H1 (cell line): ENCODE measurements at regions not wholly inside any gene's neighbourhood (a gene's known extent, or its start where the extent isn't known, plus 50 kb on each side); places are given as distances from the start of the nearest gene placed in this dataset.

Experiments used
- CTCF ChIA-PET: fragments of 300-600 bp; sonication (Branson Sonifier 250); formaldehyde crosslinking; loops from one replicate; lab custom pipeline; 2021; ENCODE audit not compliant: partially characterized antibody; lab: Charles Lee
- POLR2A ChIA-PET: fragments of 300-600 bp; sonication (Branson Sonifier 250); formaldehyde crosslinking; loops from one replicate; lab custom pipeline; 2021; ENCODE audit warnings: inconsistent platforms; ENCODE audit not compliant: partially characterized antibody; lab: Charles Lee
- DNase-seq, 2 experiments: peaks; one replicate each; pipeline versions ENCODE4 v3.0.0 to v3.0.0-alpha.2; 2010 to 2022; ENCODE audit warnings: low spot score in 2 of 2, low read depth in 1 of 2, mixed read lengths in 1 of 2
- FAIRE-seq: peaks from 2 replicates; lab custom pipeline; 2011; peaks lifted over from hg19 to GRCh38; lab: Jason Lieb, UNC
- H2AFZ ChIP-seq: 2 replicates; pipeline ENCODE4 v1.8.1; 2012; ENCODE audit warnings: low read length, inconsistent platforms
- H2AK5ac ChIP-seq: 2 replicates; pipeline ENCODE4 v1.6.1; 2013; ENCODE audit warnings: low read depth, low read length
- H2BK120ac ChIP-seq: replicated peaks from 2 replicates; pipeline ENCODE3; 2013; ENCODE audit warnings: low read depth, low read length, inconsistent platforms
- H2BK12ac ChIP-seq: 2 replicates; pipeline ENCODE4 v1.6.1; 2013; ENCODE audit warnings: low read depth, low read length
- H2BK15ac ChIP-seq: 2 replicates; pipeline ENCODE4 v1.6.1; 2013; ENCODE audit warnings: low read length
- H2BK20ac ChIP-seq: 2 replicates; pipeline ENCODE4 v1.6.1; 2013; ENCODE audit warnings: low read length
- H2BK5ac ChIP-seq: 2 replicates; pipeline ENCODE4 v1.6.1; 2013; ENCODE audit warnings: low read depth, low read length
- H3K14ac ChIP-seq: 2 replicates; pipeline ENCODE4 v1.6.1; 2013; ENCODE audit warnings: inconsistent platforms; ENCODE audit not compliant: insufficient read length
- H3K18ac ChIP-seq: 2 replicates; pipeline ENCODE4 v1.6.1; 2013; ENCODE audit warnings: low read length; ENCODE audit errors: extremely low read depth
- H3K23ac ChIP-seq: 2 replicates; pipeline ENCODE4 v1.6.1; 2013; ENCODE audit warnings: inconsistent platforms; ENCODE audit not compliant: insufficient read length
- H3K23me2 ChIP-seq: 2 replicates; pipeline ENCODE4 v1.6.1; 2013; ENCODE audit warnings: low read depth, low read length
- H3K27ac ChIP-seq: 2 replicates; pipeline ENCODE4 v1.6.1; 2011; ENCODE audit warnings: low read depth, low read length, inconsistent platforms
- H3K27me3 ChIP-seq, 4 experiments: replicated peaks in 1 of 4; 1 replicate in 1 of 4; 2 replicates in 3 of 4; pipeline versions ENCODE4 v1.6.1 to v1.8.1; 2011 to 2013; ENCODE audit warnings: low read length in 3 of 4, mild to moderate bottlenecking in 3 of 4, inconsistent platforms in 2 of 4, mixed read lengths in 2 of 4, moderate library complexity in 1 of 4; ENCODE audit not compliant: control insufficient read depth in 3 of 4, insufficient read depth in 3 of 4; ENCODE audit errors: extremely low read depth in 1 of 4
- H3K36me3 ChIP-seq, 4 experiments: 2 replicates each; pipeline versions ENCODE4 v1.6.1 to v1.8.1; 2011 to 2013; ENCODE audit warnings: mild to moderate bottlenecking in 4 of 4, low read length in 3 of 4, moderate library complexity in 2 of 4, control low read depth in 1 of 4, inconsistent platforms in 1 of 4; ENCODE audit not compliant: insufficient read depth in 4 of 4, control insufficient read depth in 2 of 4
- H3K4ac ChIP-seq: replicated peaks from 2 replicates; pipeline ENCODE3; 2013; ENCODE audit warnings: low read length, low read depth, mixed read lengths, inconsistent platforms; ENCODE audit not compliant: insufficient read length
- H3K4me1 ChIP-seq, 4 experiments: replicated peaks in 1 of 4; 1 replicate in 1 of 4; 2 replicates in 3 of 4; pipeline versions ENCODE4 v1.6.1 to v1.8.1; 2011 to 2013; ENCODE audit warnings: low read length in 3 of 4, inconsistent platforms in 2 of 4, mixed read lengths in 1 of 4; ENCODE audit not compliant: insufficient read depth in 4 of 4, control insufficient read depth in 3 of 4
- H3K4me2 ChIP-seq, 2 experiments: 2 replicates each; pipeline versions ENCODE4 v1.6.1 to v1.8.1; 2011 to 2013; ENCODE audit warnings: low read depth in 2 of 2, low read length in 2 of 2, control low read depth in 1 of 2, inconsistent platforms in 1 of 2, mild to moderate bottlenecking in 1 of 2; ENCODE audit not compliant: insufficient read depth in 1 of 2
- H3K4me3 ChIP-seq, 4 experiments: fragments of 200-600, 300-600 bp in 1 of 4; sonication (generic), shearing (Covaris generic), sonication (Bioruptor Twin) in 1 of 4; 2 replicates each; pipeline versions ENCODE4 v1.5.1 to v1.8.1; 2011 to 2016; ENCODE audit warnings: low read length in 4 of 4, low read depth in 3 of 4, control low read depth in 2 of 4, inconsistent platforms in 2 of 4, mild to moderate bottlenecking in 2 of 4, mixed read lengths in 1 of 4, moderate library complexity in 1 of 4; ENCODE audit not compliant: insufficient read depth in 2 of 4; ENCODE audit errors: extremely low read depth in 1 of 4
- H3K56ac ChIP-seq: replicated peaks from 2 replicates; pipeline ENCODE3; 2013; ENCODE audit warnings: low read depth, mild to moderate bottlenecking, mixed read lengths, low read length, inconsistent platforms; ENCODE audit not compliant: insufficient read length
- H3K79me1 ChIP-seq: 2 replicates; pipeline ENCODE4 v1.6.1; 2013; ENCODE audit warnings: low read depth, low read length, control low read depth
- H3K79me2 ChIP-seq, 2 experiments: 2 replicates each; pipeline versions ENCODE4 v1.6.1 to v1.8.1; 2012 to 2013; ENCODE audit warnings: low read length in 2 of 2, mild to moderate bottlenecking in 2 of 2, inconsistent platforms in 1 of 2; ENCODE audit not compliant: insufficient read depth in 2 of 2, control insufficient read depth in 1 of 2
- H3K9ac ChIP-seq, 4 experiments: replicated peaks in 1 of 4; 1 replicate in 1 of 4; 2 replicates in 3 of 4; pipeline versions ENCODE4 v1.6.1 to v1.8.1; 2011 to 2013; ENCODE audit warnings: low read depth in 3 of 4, low read length in 3 of 4, control low read depth in 2 of 4, mild to moderate bottlenecking in 2 of 4, moderate library complexity in 2 of 4, inconsistent platforms in 1 of 4; ENCODE audit errors: extremely low read depth in 1 of 4
- H3K9me3 ChIP-seq, 2 experiments: 2 replicates each; pipeline versions ENCODE4 v1.6.1 to v1.8.1; 2012 to 2013; ENCODE audit warnings: mild to moderate bottlenecking in 2 of 2, moderate library complexity in 2 of 2, control low read depth in 1 of 2, inconsistent platforms in 1 of 2, low read depth in 1 of 2, low read length in 1 of 2, mixed read lengths in 1 of 2; ENCODE audit not compliant: insufficient read depth in 2 of 2
- H4K20me1 ChIP-seq, 2 experiments: replicated peaks in 1 of 2; 2 replicates each; pipeline versions ENCODE3 to v1.8.1; 2011 to 2013; ENCODE audit warnings: inconsistent platforms in 2 of 2, low read length in 2 of 2, mild to moderate bottlenecking in 1 of 2; ENCODE audit not compliant: insufficient read depth in 2 of 2, control insufficient read depth in 1 of 2
- H4K5ac ChIP-seq: 2 replicates; pipeline ENCODE4 v1.6.1; 2013; ENCODE audit warnings: low read length, low read depth, mixed read lengths, inconsistent platforms; ENCODE audit not compliant: insufficient read length
- H4K8ac ChIP-seq: 2 replicates; pipeline ENCODE4 v1.8.0; 2013; ENCODE audit warnings: mild to moderate bottlenecking, moderate library complexity, low read length, inconsistent platforms; ENCODE audit not compliant: insufficient read depth; ENCODE audit errors: extremely low read depth
- H4K91ac ChIP-seq: replicated peaks from 2 replicates; pipeline ENCODE3; 2013; ENCODE audit warnings: low read length, mixed read lengths, inconsistent platforms; ENCODE audit not compliant: insufficient read length
- FOSL1 ChIP-seq: IDR thresholded peaks from 2 replicates; pipeline ENCODE4 v1.6.1; 2011; ENCODE audit warnings: mild to moderate bottlenecking, low read depth, low read length, moderate library complexity; ENCODE audit not compliant: insufficient read depth
- MAFK ChIP-seq: IDR thresholded peaks from 2 replicates; pipeline ENCODE4 v1.6.1; 2012; ENCODE audit warnings: low read depth, mild to moderate bottlenecking, improper control_type of control experiment, low read length
- PHF8 ChIP-seq: fragments of 200-600 bp; sonication (generic); conservative IDR thresholded peaks from 2 replicates; pipeline ENCODE4 v1.7.1; 2012; ENCODE audit warnings: low read depth, mild to moderate bottlenecking, inconsistent platforms, low read length, moderate library complexity
- RFX5 ChIP-seq: IDR thresholded peaks from 2 replicates; pipeline ENCODE4 v1.6.1; 2011; ENCODE audit warnings: low read depth, low read length, improper control_type of control experiment, borderline replicate concordance
- SIN3A ChIP-seq, 2 experiments: IDR thresholded peaks in 1 of 2; conservative IDR thresholded peaks in 1 of 2; 2 replicates each; pipeline ENCODE4 v1.6.1; 2011 to 2012; ENCODE audit warnings: low read length in 2 of 2, improper control_type of control experiment in 1 of 2, low read depth in 1 of 2, mild to moderate bottlenecking in 1 of 2
- YY1 ChIP-seq: IDR thresholded peaks from 2 replicates; pipeline ENCODE4 v1.6.1; 2011; ENCODE audit warnings: low read depth, mild to moderate bottlenecking, low read length
- WGBS, 2 experiments: shearing (Covaris generic) in 1 of 2; methylation state at CpG; one replicate each; pipeline versions ENCODE4 v1.1.6 to v1.1.7; 2013 to 2015; ENCODE audit warnings: low lambda C conversion rate in 2 of 2, mixed read lengths in 2 of 2, inconsistent platforms in 1 of 2, low coverage in 1 of 2, missing lambda C conversion rate in 1 of 2; ENCODE audit not compliant: insufficient replicate concordance in 2 of 2, insufficient coverage in 1 of 2, insufficient read length in 1 of 2; ENCODE audit errors: extremely low coverage in 1 of 2, missing lambda C conversion rate in 1 of 2; 5-methylcytosine and 5-hydroxymethylcytosine counted together

DNA sequence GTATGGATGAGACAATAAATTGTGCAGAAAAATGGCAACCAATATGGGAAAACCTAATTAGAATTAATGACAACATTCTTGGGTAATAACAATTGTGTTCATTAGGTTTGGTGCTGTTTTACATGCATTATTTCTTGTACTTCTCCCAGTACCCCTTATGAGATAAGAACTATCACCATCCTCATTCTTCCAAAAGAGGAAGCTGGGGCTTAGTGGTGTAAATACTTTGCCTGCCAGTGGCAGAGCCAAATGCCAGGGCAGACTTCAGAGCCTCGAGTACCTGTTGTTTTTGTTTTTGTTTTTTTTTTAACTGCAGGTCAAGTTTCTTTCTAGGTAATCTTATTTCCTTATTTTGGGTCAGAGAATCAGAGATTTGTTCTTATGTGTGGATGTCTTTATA, 206.4 kb downstream of the RHOU start:
- no peak overlapping the region for H4K91ac ChIP-seq
- H2BK20ac ChIP-seq = no peak overlapping the region
- H4K20me1 ChIP-seq = no peaks in the 10 kb centered on the region
- no peaks in the 10 kb centered on the region for H3K79me2 ChIP-seq
- H2AFZ ChIP-seq = no peak overlapping the region
- no peak overlapping the region for H2BK5ac ChIP-seq
- no peak overlapping the region for H4K5ac ChIP-seq
- no peak overlapping the region for H4K8ac ChIP-seq
- no peak overlapping the region for H3K23ac ChIP-seq
- H3K4ac ChIP-seq = no peak overlapping the region
- H2BK120ac ChIP-seq = no peak overlapping the region
- H3K23me2 ChIP-seq = no peaks in the 10 kb centered on the region
- no peak overlapping the region for H3K4me2 ChIP-seq
- H3K18ac ChIP-seq = no peak overlapping the region
- FAIRE-seq (no peak), DNase-seq (no peak)
- no peak overlapping the region for H2BK15ac ChIP-seq
- no peak overlapping the region for H2AK5ac ChIP-seq
- H3K9me3 ChIP-seq = no peaks in the 10 kb centered on the region
- no peak overlapping the region for H3K56ac ChIP-seq
- no peak overlapping the region for H3K14ac ChIP-seq
- 83% methylated on average over 1 of the region's 1 CpG; no CpG with 5 or more reads in 1 of the 2 experiments for whole genome bisulfite sequencing, 2 experiments
- POLR2A ChIA-PET = no interaction called here
- no peak overlapping the region for H3K27ac ChIP-seq
- H3K4me3 ChIP-seq = no peak overlapping the region
- no peaks in the 10 kb centered on the region for H3K27me3 ChIP-seq
- no peak overlapping the region for H3K9ac ChIP-seq
- CTCF ChIA-PET = interaction anchor here (1.7 kb wide), 1 partner anchor 215 kb away, joined by 3 read pairs; no protein-coding TSS in a partner anchor
- H3K79me1 ChIP-seq = no peaks in the 10 kb centered on the region
- peaks cover 0 to 22% (median 11%) of the 10 kb centered on the region in 4 experiments; a peak in 6 of 7 replicates for H3K4me1 ChIP-seq
- no peaks in the 10 kb centered on the region for H3K36me3 ChIP-seq
- no peak overlapping the region for H2BK12ac ChIP-seq
- no peak for TF ChIP-seq MAFK
- no peak for TF ChIP-seq RFX5
- no peak for TF ChIP-seq YY1
- no peak for TF ChIP-seq PHF8
- TF ChIP-seq FOSL1 = no peak
- TF ChIP-seq SIN3A (conservative IDR thresholded peaks at IDR 0.05 in 1 of 2, IDR thresholded peaks at IDR 0.05 in 1 of 2; ENCODE audit: low read depth in 1 of 2, low read length in 2 of 2) = no peak
